ENCODE measurements at regions not wholly inside any gene's neighbourhood (a gene's known extent, or its start where the extent isn't known, plus 50 kb on each side); places are given as distances from the start of the nearest gene placed in this dataset.
"Not testable (repeated sequence)": the region's sequence is repeated elsewhere in the genome, so short reads cannot be mapped to it uniquely, and the experiment has no call there.

DNA sequence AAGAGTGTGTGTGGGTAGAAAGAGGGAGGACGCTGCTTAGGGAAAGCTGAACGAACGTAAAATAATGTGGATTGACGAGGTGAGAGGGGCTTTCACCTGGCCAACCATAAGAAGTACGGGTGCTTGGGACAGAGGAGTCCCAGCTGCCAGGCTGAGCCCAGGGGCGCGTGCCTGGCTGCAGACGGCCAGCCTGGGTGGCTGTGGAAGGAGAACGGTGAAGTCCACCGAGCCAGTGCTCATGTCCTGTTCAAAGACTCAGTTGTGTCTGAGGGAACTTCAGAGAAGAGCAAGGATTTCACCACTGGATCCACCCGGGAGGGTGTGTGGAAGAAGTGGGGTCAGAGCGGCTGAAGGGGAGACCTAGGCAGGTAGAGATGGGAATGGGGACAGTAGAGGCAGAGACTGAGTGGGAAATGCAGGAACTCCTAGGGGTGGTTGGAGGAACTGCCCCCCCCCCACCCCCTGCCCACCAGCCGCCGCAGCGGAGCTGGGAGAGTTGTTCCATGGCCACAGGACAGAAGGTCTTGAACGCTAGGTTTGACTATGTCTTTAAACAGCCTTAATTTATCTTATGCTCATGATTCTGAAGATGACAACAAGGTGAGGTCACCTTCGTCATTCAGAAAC lies 68.1 kb upstream of the TBXT start:
- TF ChIP-seq, protein P1, sequence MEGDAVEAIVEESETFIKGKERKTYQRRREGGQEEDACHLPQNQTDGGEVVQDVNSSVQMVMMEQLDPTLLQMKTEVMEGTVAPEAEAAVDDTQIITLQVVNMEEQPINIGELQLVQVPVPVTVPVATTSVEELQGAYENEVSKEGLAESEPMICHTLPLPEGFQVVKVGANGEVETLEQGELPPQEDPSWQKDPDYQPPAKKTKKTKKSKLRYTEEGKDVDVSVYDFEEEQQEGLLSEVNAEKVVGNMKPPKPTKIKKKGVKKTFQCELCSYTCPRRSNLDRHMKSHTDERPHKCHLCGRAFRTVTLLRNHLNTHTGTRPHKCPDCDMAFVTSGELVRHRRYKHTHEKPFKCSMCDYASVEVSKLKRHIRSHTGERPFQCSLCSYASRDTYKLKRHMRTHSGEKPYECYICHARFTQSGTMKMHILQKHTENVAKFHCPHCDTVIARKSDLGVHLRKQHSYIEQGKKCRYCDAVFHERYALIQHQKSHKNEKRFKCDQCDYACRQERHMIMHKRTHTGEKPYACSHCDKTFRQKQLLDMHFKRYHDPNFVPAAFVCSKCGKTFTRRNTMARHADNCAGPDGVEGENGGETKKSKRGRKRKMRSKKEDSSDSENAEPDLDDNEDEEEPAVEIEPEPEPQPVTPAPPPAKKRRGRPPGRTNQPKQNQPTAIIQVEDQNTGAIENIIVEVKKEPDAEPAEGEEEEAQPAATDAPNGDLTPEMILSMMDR (IDR thresholded peaks at IDR 0.05; ENCODE audit: low read depth, low read length) = no peak
- DNase-seq (ENCODE audit: low read depth in 2 of 2) = no peak
- no peak overlapping the region for H3K4me3 ChIP-seq (replicated peaks in 1 of 2; ENCODE audit: low read depth in 2 of 2, low read length in 2 of 2)

- not testable (repeated sequence) for H3K4me3 ChIP-seq (replicated peaks in 1 of 2; ENCODE audit: low read depth in 2 of 2, low read length in 2 of 2); DNase-seq (ENCODE audit: low read depth in 2 of 2)
Measured at GRCh38 chr6:166231181-166231580, 63.5 kb upstream of the TBXT start.

DNA sequence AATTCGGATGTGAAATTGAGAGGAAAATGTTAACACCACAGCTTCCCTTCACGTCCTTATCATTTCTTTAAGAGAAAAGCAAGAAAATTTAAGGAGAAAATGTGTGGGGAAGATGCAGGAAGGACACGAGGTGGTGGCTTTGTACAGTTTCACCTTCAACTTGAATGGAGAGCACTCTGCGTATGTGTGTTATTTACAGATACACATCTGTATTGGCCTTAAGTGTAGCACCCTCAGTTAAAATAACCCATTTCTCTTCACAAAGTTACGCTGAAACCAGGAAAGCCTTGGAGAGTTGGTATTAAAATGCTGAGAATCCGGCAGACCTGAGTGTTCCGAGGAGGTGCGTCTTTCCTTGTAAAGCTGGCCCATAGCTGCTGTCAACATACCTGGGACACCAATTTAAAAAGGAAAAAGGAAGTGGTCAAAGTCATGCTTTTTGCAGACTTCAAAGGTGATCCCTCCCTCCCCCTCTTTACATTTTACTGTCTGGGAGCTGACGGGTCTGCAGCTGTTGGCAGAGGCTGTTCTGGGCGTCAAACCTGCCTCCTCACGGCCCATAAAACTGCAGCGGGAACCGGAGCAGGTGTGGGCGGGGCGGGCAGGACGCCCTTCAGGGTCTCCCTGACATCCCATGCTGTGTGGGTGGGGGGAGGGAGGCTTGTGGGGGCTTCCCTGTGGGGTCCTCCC lies 61.3 kb upstream of the TBXT start:
- no peak overlapping the region for H3K4me3 ChIP-seq (replicated peaks in 1 of 2; ENCODE audit: low read depth in 2 of 2, low read length in 2 of 2)
- TF ChIP-seq, protein P1 (IDR thresholded peaks at IDR 0.05; ENCODE audit: low read depth, low read length) = no peak
- no peak for DNase-seq (ENCODE audit: low read depth in 2 of 2)

DNA sequence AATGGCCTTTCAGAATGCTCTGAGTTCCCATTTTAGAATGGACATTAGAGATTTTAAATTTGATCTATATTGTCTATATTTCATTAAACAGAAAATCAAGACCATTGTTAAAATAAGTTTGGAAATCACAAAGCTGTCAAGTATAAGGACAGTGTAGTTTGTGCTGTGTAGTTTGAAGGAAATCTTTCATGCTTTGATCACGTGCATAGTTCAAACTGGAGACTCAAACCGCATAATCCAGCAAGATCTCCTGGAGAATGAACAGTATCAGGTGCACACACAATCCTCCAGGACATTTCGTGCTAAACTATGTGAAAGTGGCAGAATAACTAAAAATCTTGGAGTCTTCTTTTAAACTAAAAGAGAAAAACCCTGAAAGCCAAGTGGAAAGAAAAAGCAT lies 60.8 kb upstream of the TBXT start:
- TF ChIP-seq, protein P1 (IDR thresholded peaks at IDR 0.05; ENCODE audit: low read depth, low read length) = no peak
- H3K4me3 ChIP-seq (replicated peaks in 1 of 2; ENCODE audit: low read depth in 2 of 2, low read length in 2 of 2) = no peak overlapping the region
- no peak for DNase-seq (ENCODE audit: low read depth in 2 of 2)

DNA sequence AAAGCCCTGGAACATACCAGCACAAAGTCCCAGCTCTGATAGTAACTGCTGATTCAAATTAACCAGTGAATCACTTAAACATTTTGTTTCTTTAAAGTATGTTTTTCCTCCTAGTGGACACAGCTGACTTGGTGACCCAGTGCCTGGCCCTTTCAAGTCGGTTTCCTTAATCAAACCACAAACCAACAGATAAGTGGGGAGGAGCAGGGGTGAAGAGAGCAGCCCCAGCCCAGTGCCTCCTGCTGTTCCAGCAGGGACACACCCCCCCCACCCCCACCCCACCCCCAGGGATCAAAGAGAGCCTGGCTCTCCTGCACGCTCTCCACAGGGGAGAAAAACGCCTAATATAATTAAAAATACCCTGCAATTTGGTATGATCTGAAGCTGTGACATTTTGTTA lies 55.4 kb upstream of the TBXT start:
- TF ChIP-seq, protein P1 (IDR thresholded peaks at IDR 0.05; ENCODE audit: low read depth, low read length) = no peak
- no peak for DNase-seq (ENCODE audit: low read depth in 2 of 2)
- H3K4me3 ChIP-seq (replicated peaks in 1 of 2; ENCODE audit: low read depth in 2 of 2, low read length in 2 of 2) = no peak overlapping the region

DNA sequence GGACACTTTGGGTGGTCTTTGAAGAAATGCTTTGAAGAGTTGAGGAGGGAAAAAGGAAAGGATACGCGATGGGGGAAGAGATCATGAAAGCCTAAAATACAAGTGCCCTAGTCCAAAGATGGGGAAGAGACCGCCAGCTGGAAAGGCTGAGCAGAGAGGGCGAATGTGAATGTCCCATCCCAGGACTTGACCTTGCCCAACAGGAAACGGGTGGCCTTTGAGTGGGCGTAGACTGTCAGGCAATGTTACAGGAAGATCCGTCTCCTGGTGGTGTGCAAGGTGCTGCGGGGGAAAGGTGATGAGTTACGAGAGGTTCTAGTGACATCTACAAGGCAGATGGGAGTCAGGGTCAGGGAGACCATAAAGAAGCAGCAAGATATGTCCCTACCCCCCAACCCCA lies 55.0 kb upstream of the TBXT start:
- TF ChIP-seq, protein P1 (IDR thresholded peaks at IDR 0.05; ENCODE audit: low read depth, low read length) = no peak
- DNase-seq (ENCODE audit: low read depth in 2 of 2) = no peak
- no peak overlapping the region for H3K4me3 ChIP-seq (replicated peaks in 1 of 2; ENCODE audit: low read depth in 2 of 2, low read length in 2 of 2)

GRCh38 chr6:166221636-166222035 lies 54.0 kb upstream of the TBXT start:
- H3K4me3 ChIP-seq (replicated peaks in 1 of 2; ENCODE audit: low read depth in 2 of 2, low read length in 2 of 2) = no peak overlapping the region
- no peak for DNase-seq (ENCODE audit: low read depth in 2 of 2)
- TF ChIP-seq, protein P1 (IDR thresholded peaks at IDR 0.05; ENCODE audit: low read depth, low read length) = no peak

Measured in cardiac fibroblast (primary cell).